ENCODE measurements at regions not wholly inside any gene's neighbourhood (a gene's known extent, or its start where the extent isn't known, plus 50 kb on each side); places are given as distances from the start of the nearest gene placed in this dataset.

DNA sequence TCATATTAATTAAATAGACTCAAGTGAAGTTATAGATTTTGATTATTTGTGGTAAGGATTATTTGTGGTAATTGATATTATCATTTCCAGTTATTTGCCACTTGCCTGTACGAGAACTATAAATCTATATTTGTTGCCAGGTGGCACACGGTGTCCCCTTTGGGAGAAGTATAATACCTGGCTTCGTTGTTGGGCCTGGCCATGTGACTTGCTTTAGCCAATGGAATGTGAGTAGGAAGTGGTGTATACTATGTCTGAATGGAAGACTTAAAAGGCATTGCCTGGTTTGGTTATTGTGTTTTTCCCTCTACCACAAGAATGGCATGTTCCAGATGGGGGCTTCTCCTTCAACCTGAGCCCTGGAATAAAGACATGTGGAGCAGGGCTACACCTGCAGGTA, 228.1 kb downstream of the CDC5L start:
- H3K4me3 ChIP-seq (replicated peaks; ENCODE audit: low read depth, low read length), result no peak overlapping the region
- TF ChIP-seq, protein P1, sequence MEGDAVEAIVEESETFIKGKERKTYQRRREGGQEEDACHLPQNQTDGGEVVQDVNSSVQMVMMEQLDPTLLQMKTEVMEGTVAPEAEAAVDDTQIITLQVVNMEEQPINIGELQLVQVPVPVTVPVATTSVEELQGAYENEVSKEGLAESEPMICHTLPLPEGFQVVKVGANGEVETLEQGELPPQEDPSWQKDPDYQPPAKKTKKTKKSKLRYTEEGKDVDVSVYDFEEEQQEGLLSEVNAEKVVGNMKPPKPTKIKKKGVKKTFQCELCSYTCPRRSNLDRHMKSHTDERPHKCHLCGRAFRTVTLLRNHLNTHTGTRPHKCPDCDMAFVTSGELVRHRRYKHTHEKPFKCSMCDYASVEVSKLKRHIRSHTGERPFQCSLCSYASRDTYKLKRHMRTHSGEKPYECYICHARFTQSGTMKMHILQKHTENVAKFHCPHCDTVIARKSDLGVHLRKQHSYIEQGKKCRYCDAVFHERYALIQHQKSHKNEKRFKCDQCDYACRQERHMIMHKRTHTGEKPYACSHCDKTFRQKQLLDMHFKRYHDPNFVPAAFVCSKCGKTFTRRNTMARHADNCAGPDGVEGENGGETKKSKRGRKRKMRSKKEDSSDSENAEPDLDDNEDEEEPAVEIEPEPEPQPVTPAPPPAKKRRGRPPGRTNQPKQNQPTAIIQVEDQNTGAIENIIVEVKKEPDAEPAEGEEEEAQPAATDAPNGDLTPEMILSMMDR (IDR thresholded peaks at IDR 0.05; ENCODE audit: low read length, missing control alignments), result no peak
- DNase-seq (ENCODE audit: low read depth), result no peak

DNA sequence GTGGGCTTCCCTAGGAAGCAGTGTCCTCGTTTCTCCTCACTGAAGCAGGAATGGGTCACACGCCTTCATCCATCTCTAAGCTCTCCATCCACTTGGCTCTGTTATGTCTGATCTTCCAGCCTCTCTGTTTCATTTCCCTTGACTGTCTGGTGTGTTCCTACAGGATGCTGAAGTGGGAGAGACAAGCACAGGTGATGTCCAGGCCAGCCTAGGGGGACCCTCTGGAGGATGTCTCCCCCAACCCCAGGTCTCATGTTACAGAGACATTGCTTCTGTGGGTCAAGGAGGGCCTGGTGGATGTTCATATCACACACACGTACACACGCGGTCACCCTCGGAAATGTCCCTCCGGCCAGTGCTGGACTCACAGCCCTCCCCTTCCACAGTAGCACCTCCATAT, 229.9 kb downstream of the CDC5L start:
- TF ChIP-seq, protein P1 (IDR thresholded peaks at IDR 0.05; ENCODE audit: low read length, missing control alignments), result no peak
- DNase-seq (ENCODE audit: low read depth), result no peak
- no peak overlapping the region for H3K4me3 ChIP-seq (replicated peaks; ENCODE audit: low read depth, low read length)

DNA sequence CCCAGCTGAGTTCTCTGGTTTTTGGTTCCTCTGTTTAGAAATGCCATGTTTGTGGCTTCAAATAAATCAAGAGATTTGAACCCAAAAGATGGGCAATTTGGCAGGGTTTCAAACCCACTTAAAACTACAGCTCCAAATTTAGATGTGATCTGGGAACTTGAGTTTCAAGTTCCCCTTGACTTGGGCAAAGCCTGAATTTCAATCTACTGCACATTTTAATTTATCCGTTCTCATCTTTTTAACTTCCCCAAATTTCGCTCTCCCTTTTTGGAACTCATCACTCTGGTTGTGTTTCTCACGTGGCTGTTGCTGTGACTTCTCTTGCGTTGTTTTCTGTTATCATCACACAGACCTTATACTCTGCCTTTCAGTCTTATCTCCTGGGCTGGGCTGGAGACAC, 230.9 kb downstream of the CDC5L start:
- H3K4me3 ChIP-seq (replicated peaks; ENCODE audit: low read depth, low read length), result no peak overlapping the region
- TF ChIP-seq, protein P1 (IDR thresholded peaks at IDR 0.05; ENCODE audit: low read length, missing control alignments), result no peak
- no peak for DNase-seq (ENCODE audit: low read depth)

DNA sequence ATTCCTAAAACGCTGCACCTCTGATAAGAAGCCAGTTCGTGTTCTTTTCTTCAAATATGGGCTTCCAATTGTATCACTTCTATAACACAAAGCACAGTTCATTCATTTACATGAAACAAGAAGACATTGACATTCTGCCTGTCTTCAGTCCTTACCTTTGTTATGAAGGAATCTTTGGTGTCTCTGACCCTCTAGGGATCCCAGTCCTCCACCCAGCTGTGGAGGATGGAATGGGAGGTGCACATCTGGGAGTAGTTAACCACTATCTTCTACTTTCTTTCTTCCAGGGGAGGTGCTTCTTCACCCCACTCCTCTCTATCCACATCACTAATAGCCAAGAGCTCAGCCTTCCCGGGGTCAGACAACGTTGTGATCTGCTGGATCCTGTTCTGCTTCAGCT, 233.4 kb downstream of the CDC5L start:
- TF ChIP-seq, protein P1 (IDR thresholded peaks at IDR 0.05; ENCODE audit: low read length, missing control alignments), result no peak
- no peak for DNase-seq (ENCODE audit: low read depth)
- no peak overlapping the region for H3K4me3 ChIP-seq (replicated peaks; ENCODE audit: low read depth, low read length)

DNA sequence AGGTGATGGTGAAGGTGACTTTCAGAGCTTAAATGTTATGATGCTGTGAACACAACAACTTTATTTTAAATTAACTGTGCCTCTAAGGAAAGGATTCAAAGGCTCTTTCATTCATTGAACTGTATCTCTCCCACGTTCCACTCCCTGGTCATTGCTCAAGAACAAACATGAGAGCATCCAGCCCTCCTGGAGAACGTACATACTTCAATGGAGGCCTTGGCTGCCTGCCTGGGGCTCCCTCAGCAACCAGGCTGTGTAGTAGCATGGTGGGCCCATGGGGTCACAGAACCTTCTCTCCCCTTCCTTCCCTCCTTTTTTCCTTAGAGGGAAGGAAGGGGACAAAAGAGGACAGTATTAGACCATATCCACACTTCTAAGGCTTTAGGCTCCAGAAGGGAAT, 234.3 kb downstream of the CDC5L start:
- TF ChIP-seq, protein P1 (IDR thresholded peaks at IDR 0.05; ENCODE audit: low read length, missing control alignments), result no peak
- H3K4me3 ChIP-seq (replicated peaks; ENCODE audit: low read depth, low read length), result no peak overlapping the region
- DNase-seq (ENCODE audit: low read depth), result peak; percentile 71

DNA sequence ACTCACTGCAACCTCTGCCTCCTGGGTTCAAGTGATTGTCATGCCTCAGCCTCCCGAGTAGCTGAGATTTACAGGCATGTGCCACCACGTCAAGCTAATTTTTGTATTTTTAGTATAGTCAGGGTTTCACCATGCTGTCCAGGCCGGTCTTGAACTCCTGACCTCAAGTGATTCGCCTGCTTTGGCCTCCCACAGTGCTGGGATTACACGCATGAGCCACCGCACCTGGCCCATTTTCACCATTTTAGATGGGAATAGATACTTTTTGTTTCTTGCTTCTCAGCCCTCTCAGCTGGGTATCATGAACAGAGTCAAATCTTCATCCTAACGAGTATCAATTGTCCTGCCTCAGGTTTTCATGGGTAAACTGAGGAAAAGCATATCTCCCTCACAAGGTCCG, 235.0 kb downstream of the CDC5L start:
- DNase-seq (ENCODE audit: low read depth), result no peak
- TF ChIP-seq, protein P1 (IDR thresholded peaks at IDR 0.05; ENCODE audit: low read length, missing control alignments), result no peak
- no peak overlapping the region for H3K4me3 ChIP-seq (replicated peaks; ENCODE audit: low read depth, low read length)

DNA sequence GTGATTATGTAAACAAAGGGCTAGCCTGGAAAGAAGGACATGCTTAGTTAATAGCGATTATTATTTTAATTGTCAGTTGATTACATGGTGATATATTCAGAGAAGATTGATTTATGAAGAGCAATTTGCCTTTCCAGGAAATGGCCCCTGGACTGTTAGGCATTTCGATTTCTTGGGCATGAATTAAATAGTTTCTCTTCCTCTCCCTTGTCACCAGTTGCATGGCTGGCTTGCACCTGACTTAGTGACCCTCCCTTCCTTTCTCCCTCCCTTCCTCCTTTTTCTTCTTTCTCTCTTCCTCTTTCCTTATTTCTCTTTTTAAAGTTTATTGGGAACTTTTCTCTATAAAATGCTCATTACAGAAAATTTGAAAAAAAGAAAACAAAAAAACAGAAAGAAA, 235.4 kb downstream of the CDC5L start:
- DNase-seq (ENCODE audit: low read depth), result no peak
- TF ChIP-seq, protein P1 (IDR thresholded peaks at IDR 0.05; ENCODE audit: low read length, missing control alignments), result no peak

More for the DNA sequence above, 235.4 kb downstream of the CDC5L start:
- no peak overlapping the region for H3K4me3 ChIP-seq (replicated peaks; ENCODE audit: low read depth, low read length)
